CD4-positive, alpha-beta T cell (primary cell): ENCODE measurements at regions not wholly inside any gene's neighbourhood (a gene's known extent, or its start where the extent isn't known, plus 50 kb on each side); places are given as distances from the start of the nearest gene placed in this dataset.

Source experiments
- ATAC-seq: fragments of 200-7000 bp; cut with Tn5 transposase; one replicate; pipeline ENCODE4 v1.10.0; 2022; ENCODE audit warnings: mild to moderate bottlenecking; ENCODE audit not compliant: poor library complexity
- CTCF ChIA-PET: fragments of 350-600 bp; sonication (Branson Sonifier 250); formaldehyde crosslinking; loops from one replicate; lab custom pipeline; 2021; ENCODE audit warnings: antibody characterized with exemption, inconsistent platforms; lab: Charles Lee
- POLR2A ChIA-PET: fragments of 350-600 bp; sonication (Branson Sonifier 250); formaldehyde crosslinking; loops from one replicate; lab custom pipeline; 2021; ENCODE audit warnings: antibody characterized with exemption, inconsistent platforms; lab: Charles Lee
- DNase-seq, 14 experiments: peaks; one replicate each; pipeline ENCODE4 v3.0.0-alpha.2; 2013 to 2020; ENCODE audit warnings: mixed read lengths in 2 of 14
- H3K27ac ChIP-seq, 2 donors: one replicate each; pipeline versions ENCODE4 v1.5.1 to v1.7.0; 2013; ENCODE audit warnings: low read length in 2 of 2, low read depth in 1 of 2, mild to moderate bottlenecking in 1 of 2
- H3K27me3 ChIP-seq, 2 experiments: 1 replicate in 1 of 2; 2 replicates in 1 of 2; pipeline versions ENCODE4 v1.6.1 to v1.7.0; 2013; ENCODE audit warnings: low read length in 2 of 2, control low read depth in 1 of 2, mild to moderate bottlenecking in 1 of 2, moderate library complexity in 1 of 2; ENCODE audit not compliant: insufficient read depth in 2 of 2, control insufficient read depth in 1 of 2
- H3K36me3 ChIP-seq: one replicate; pipeline ENCODE4 v1.6.1; 2013; ENCODE audit warnings: low read length, control low read depth; ENCODE audit not compliant: insufficient read depth
- H3K4me1 ChIP-seq: one replicate; pipeline ENCODE4 v1.6.1; 2013; ENCODE audit warnings: low read length, control low read depth; ENCODE audit not compliant: insufficient read depth
- H3K4me3 ChIP-seq: one replicate; pipeline ENCODE4 v1.5.1; 2013; ENCODE audit warnings: mild to moderate bottlenecking, low read length, moderate library complexity
- H3K9me3 ChIP-seq, 2 experiments: 1 replicate in 1 of 2; 2 replicates in 1 of 2; pipeline versions ENCODE4 v1.6.1 to v1.7.0; 2013; ENCODE audit warnings: low read length in 2 of 2, mild to moderate bottlenecking in 2 of 2, control low read depth in 1 of 2, moderate library complexity in 1 of 2; ENCODE audit not compliant: control insufficient read depth in 1 of 2, insufficient read depth in 1 of 2
- H3K27ac Mint-ChIP-seq: one replicate; pipeline ENCODE4 v1.8.0; 2020; ENCODE audit warnings: mixed read lengths
- H3K27me3 Mint-ChIP-seq: one replicate; pipeline ENCODE4 v1.8.0; 2021; ENCODE audit warnings: mixed read lengths
- H3K36me3 Mint-ChIP-seq: one replicate; pipeline ENCODE4 v1.8.0; 2021; ENCODE audit warnings: low read depth, mixed read lengths
- H3K4me1 Mint-ChIP-seq: one replicate; pipeline ENCODE4 v1.8.0; 2021; ENCODE audit warnings: low read depth, mixed read lengths
- H3K4me3 Mint-ChIP-seq: one replicate; pipeline ENCODE4 v1.8.0; 2020; ENCODE audit warnings: mild to moderate bottlenecking, mixed read lengths
- H3K9me3 Mint-ChIP-seq: one replicate; pipeline ENCODE4 v1.8.0; 2020; ENCODE audit warnings: mixed read lengths
- intact Hi-C, 2 experiments: fragments of 100-400 bp; cut with DNase I in 1 of 2; cut with micrococcal nuclease in 1 of 2; formaldehyde crosslinking; loops; one replicate each; pipeline versions ENCODE4 v1.15.1 to v1.9.0; 2023 to 2025; cut with DNase I, micrococcal nuclease
- TF ChIP-seq, protein P1 (sequence below): fragments of 200-600 bp; IDR thresholded peaks from one replicate; pipeline ENCODE4 v1.8.0; 2022; ENCODE audit warnings: antibody characterized with exemption, mild to moderate bottlenecking

DNA sequence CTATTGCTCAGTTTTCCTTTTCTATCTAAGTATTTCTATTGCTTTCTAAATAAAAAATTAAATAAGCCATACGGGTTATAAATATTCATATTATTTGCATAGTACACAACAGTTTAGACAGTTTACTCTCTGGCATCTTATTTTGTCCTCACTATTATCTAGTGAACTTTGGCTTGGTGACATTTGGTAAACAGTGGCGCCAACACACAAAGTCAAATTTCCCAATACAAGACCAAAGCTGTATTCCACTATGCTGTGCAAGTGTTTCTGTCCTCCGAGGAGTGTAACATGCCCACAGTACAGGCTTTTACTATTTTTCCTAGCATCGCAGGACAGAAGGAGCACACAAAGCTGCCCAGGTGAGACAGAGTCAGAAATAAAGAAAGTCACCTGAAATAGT, 61.7 kb upstream of the TP63 start:
- no peak for DNase-seq
- Mint-ChIP-seq H3K4me1 (peaks cover 14% of the 10 kb centered on the region), H3K27ac (no peak overlapping the region), H3K27me3 (no peaks in the 10 kb centered on the region), H3K9me3 (no peaks in the 10 kb centered on the region), H3K36me3 (no peaks in the 10 kb centered on the region), H3K4me3 (no peak overlapping the region)
- no peaks in the 10 kb centered on the region for H3K27me3 ChIP-seq
- no peak overlapping the region for H3K27ac ChIP-seq
- POLR2A ChIA-PET = interaction anchor here (1.2 kb wide), 1 partner anchor 8 kb away, joined by 4 read pairs; no protein-coding TSS in a partner anchor
- no peaks in the 10 kb centered on the region for H3K4me1 ChIP-seq
- intact Hi-C loops = no loop called here
- CTCF ChIA-PET = no interaction called here
- H3K9me3 ChIP-seq = no peaks in the 10 kb centered on the region
- TF ChIP-seq, protein P1, sequence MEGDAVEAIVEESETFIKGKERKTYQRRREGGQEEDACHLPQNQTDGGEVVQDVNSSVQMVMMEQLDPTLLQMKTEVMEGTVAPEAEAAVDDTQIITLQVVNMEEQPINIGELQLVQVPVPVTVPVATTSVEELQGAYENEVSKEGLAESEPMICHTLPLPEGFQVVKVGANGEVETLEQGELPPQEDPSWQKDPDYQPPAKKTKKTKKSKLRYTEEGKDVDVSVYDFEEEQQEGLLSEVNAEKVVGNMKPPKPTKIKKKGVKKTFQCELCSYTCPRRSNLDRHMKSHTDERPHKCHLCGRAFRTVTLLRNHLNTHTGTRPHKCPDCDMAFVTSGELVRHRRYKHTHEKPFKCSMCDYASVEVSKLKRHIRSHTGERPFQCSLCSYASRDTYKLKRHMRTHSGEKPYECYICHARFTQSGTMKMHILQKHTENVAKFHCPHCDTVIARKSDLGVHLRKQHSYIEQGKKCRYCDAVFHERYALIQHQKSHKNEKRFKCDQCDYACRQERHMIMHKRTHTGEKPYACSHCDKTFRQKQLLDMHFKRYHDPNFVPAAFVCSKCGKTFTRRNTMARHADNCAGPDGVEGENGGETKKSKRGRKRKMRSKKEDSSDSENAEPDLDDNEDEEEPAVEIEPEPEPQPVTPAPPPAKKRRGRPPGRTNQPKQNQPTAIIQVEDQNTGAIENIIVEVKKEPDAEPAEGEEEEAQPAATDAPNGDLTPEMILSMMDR = no peak
- H3K4me3 ChIP-seq = no peak overlapping the region
- no peak for ATAC-seq
- no peaks in the 10 kb centered on the region for H3K36me3 ChIP-seq

DNA sequence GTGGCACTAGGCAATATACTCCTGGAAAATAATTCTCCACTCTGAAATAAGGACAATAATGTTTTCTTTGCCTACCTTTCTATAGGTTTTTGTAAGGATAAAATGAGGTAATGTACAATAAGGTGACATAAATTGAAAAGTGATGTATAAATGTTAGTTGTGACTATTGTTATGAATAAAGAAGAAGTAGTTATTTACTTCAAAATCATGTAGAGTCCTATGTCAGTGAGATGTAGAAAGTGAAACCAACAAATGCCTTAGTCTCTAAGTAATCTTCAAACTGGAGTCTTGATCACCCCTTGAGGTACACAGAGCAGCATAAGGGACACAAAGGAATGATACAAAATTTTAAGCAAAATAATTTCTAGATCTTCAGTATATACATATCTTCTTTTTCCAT, 60.3 kb upstream of the TP63 start:
- H3K4me3 ChIP-seq = no peak overlapping the region
- DNase-seq (peak in 2 of 14 experiments; percentile 8 to 10), ATAC-seq (no peak)
- Mint-ChIP-seq H3K27ac (peak overlapping the region; percentile 31), H3K27me3 (no peaks in the 10 kb centered on the region), H3K9me3 (no peaks in the 10 kb centered on the region), H3K36me3 (no peaks in the 10 kb centered on the region), H3K4me1 (peaks cover 14% of the 10 kb centered on the region), H3K4me3 (peak overlapping the region; percentile 43)
- H3K4me1 ChIP-seq = no peaks in the 10 kb centered on the region
- H3K27ac ChIP-seq = no peak overlapping the region
- no peaks in the 10 kb centered on the region for H3K36me3 ChIP-seq
- H3K9me3 ChIP-seq = no peaks in the 10 kb centered on the region
- CTCF ChIA-PET = no interaction called here
- H3K27me3 ChIP-seq = no peaks in the 10 kb centered on the region
- POLR2A ChIA-PET = no interaction called here
- TF ChIP-seq, protein P1 = no peak
- intact Hi-C loops = no loop called here

DNA sequence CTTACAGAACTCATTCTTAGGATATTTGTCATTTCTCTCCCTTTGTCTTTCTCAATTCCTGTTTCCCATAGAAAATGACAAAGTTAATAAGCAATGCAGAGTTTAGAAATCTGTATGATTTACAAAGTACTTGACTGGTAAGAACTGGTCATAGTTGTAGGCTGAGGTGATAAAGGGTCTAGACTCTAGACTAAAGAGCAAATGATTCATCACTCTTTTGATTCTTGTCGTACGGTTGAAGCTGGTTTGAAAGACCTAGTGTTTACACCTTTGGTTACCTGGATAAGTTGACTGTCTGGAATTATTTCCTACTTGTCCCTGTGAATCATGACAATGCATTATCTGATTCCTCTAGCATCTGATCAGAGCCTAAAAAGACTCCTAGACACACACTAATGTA, 58.9 kb upstream of the TP63 start:
- intact Hi-C loops = no loop called here
- Mint-ChIP-seq H3K9me3 (no peaks in the 10 kb centered on the region), H3K4me3 (no peak overlapping the region), H3K27me3 (no peaks in the 10 kb centered on the region), H3K36me3 (no peaks in the 10 kb centered on the region), H3K4me1 (peaks cover 14% of the 10 kb centered on the region), H3K27ac (no peak overlapping the region)
- POLR2A ChIA-PET = no interaction called here
- H3K36me3 ChIP-seq = no peaks in the 10 kb centered on the region
- H3K27ac ChIP-seq = no peak overlapping the region
- CTCF ChIA-PET = no interaction called here
- no peak overlapping the region for H3K4me3 ChIP-seq
- ATAC-seq (no peak), DNase-seq (no peak)
- no peaks in the 10 kb centered on the region for H3K9me3 ChIP-seq
- TF ChIP-seq, protein P1 = no peak
- no peaks in the 10 kb centered on the region for H3K4me1 ChIP-seq
- H3K27me3 ChIP-seq = no peaks in the 10 kb centered on the region
